ENCODE measurements at regions not wholly inside any gene's neighbourhood (a gene's known extent, or its start where the extent isn't known, plus 50 kb on each side); places are given as distances from the start of the nearest gene placed in this dataset.

- DNase-seq = no peak
These were observed 57.0 kb upstream of the PLAC8 start for GRCh38 chr4:83171436-83172039.

- no peak for DNase-seq
These were observed 56.4 kb upstream of the PLAC8 start for GRCh38 chr4:83170952-83171399.
